T47D (cell line): ENCODE measurements at regions not wholly inside any gene's neighbourhood (a gene's known extent, or its start where the extent isn't known, plus 50 kb on each side); places are given as distances from the start of the nearest gene placed in this dataset.
"Not testable (repeated sequence)": the region's sequence is repeated elsewhere in the genome, so short reads cannot be mapped to it uniquely, and the experiment has no call there.

ENCODE experiments used
- DNase-seq, 2 experiments: peaks; one replicate each; pipeline versions ENCODE4 v3.0.0 to v3.0.0-alpha.2; 2011 to 2012; ENCODE audit warnings: low read depth in 1 of 2, low spot score in 1 of 2
- JUND ChIP-seq: IDR thresholded peaks from 2 replicates; pipeline ENCODE4 v1.6.1; 2012; ENCODE audit warnings: low read depth
- in situ Hi-C: cut with HindIII; loops from 2 replicates; pipeline ENCODE4 v1.10.0; 2016; ENCODE audit warnings: low sequenced_read_pairs, low pct_unique_long_range_greater_than_20kb

DNA sequence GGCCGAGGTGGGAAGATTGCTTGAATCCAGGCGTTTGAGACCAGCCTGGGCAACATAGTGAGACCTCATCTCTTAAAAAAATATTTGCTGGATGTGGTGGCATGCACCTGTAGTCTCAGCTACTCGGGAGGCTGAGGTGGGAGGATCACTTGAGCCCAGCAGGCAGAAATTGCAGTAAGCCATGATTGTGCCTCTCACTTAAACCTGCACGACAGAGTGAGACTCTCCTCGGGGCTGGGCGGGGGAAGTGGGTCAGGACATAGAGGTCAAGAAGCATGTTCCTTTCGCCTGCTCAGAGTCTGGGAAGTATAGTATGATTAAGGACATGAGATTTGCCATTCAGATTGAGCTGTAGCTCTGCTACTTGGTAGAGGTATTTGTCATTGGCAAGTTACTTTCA lies 52.3 kb downstream of the SEPTIN7 start:
- DNase-seq, in situ Hi-C loops: not testable (repeated sequence)

DNA sequence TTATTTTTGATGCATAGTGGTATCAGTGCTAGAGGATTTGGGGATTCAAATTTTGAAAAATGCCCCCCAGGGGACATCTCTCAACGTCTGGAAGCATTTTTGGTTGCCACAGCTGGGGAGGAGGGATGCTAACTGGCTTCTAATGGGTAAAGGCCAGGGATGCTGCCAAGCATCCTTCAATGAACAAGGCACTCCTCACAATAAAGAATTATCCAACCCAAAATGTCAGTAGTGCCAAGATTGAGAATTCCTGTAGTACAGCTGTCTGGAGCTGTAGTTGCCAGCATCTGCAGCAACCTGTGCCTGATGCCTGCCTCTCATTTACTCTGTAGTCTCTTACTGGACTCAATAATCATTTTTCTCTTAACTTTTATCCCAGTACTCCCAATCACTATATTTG lies 53.5 kb downstream of the SEPTIN7 start:
- in situ Hi-C loops, result no loop called here
- no peak for TF ChIP-seq JUND
- DNase-seq, result no peak

DNA sequence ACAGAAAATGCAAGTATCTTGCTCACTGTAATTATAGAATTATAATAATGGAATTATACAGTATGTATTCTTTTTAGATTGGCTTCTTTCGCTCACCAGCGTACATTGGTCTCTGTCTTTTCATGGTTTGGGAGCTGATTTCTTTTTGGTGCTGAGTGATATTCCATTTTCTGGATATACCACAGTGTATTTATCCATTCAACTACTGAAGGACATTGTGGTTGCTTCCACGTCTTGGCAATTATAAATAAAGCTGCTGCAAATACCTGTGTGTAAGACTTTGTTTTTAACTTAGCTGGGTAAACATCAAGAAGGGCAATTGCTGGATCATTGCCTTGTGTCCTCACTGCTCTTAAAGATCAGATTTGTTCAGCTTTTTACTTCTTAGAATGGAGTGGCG lies 55.3 kb downstream of the SEPTIN7 start:
- in situ Hi-C loops, result no loop called here
- no peak for DNase-seq
- no peak for TF ChIP-seq JUND

DNA sequence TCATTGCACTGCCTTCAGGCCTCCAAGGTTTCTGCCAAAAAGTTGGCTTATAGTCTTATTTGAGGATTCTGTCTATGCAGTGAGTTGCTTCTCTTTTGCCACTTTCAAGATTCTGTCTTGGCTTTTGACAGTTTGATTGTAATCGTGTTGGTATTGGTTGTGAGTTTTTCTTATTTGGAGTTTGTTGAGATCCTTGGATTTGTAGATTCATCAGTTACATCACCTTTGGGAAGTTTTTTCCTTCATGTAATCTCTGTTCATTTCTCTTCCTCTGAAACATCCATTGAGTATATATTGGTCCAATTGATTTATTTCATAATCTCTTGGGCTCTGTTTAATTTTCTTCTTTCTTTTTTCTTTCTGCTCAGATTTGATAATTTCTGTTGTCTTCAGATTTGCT lies 59.8 kb downstream of the SEPTIN7 start:
- DNase-seq, result no peak
- no peak for TF ChIP-seq JUND
- in situ Hi-C loops, result no loop called here

DNA sequence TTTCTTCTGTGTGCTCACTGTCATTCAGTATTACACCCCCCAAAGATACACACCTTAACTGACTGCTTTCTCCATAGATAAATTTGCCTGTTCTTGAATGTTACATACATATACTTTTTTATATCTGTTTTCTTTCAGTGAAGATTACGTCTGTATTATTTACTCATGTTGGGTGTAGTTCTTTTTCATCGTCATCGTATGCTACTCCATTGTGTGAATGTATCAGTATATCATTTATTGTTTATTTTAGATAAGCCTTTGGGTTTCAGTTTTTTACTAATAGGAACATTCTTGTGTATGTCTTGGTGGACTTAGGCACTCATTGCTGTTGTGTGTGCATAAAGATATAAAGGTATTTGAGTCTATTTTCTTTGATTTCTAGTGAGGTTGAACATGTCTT lies 64.4 kb downstream of the SEPTIN7 start:
- in situ Hi-C loops, result no loop called here
- no peak for DNase-seq
- TF ChIP-seq JUND, result no peak

DNA sequence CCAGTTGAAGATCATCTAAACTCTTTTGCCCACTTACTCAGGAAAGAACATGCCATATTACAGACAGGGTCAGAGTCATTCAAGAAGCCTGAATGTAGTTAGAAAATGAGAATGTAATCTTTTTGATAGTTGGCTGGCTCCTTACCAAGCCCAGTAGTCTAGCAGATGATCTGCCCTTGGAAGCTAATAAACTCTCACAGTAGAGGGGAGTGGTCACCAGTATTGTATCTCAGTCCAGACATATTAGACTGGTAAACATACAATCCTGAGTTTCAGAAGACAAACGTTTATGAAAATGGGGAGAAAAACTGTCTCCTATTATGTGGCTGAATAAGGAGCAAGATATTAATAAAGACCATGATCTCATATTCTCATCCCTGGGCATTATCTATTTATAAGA lies 65.3 kb downstream of the SEPTIN7 start:
- DNase-seq, result no peak

DNA sequence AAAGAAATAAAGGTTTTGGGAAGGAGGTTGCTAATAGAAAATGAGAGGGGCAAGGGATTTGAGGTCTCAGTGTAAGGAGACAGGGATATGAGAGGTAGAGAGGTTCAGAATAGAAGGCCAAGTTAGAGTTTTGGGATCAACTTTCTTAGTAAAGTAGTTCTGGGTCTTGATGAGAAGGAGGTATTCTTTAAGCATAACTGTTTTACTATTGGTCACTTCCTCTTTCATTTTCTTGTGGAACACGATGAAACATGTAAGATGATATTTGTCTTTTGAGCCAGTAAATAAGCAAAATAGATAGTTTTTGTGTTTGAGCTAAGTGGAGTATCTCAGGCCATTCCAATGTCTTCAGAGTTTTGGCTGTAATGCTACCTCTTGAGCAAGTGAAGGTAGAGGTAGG lies 68.3 kb downstream of the SEPTIN7 start:
- in situ Hi-C loops, DNase-seq: not testable (repeated sequence)

More for the DNA sequence above, 65.3 kb downstream of the SEPTIN7 start:
- in situ Hi-C loops, result no loop called here
- TF ChIP-seq JUND, result no peak

DNA sequence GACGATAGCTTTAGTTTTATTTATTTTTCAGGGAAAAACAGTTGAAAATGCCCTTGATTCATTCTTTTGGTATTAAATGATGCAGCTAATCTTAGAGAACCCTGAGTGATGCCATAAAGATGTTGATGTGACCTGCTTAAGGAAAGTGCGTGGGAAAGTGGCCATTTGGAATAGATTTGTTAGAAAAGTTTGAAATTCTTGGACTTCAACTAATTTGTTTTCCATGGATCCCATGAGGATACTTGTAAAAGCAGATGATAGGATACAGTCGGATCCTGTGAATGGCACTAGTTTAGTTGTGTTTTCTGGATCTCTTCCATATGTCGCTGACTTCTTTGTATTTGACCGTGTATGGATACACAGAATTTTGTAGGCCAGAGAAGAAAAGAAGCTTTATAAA lies 69.0 kb downstream of the SEPTIN7 start:
- no peak for TF ChIP-seq JUND
- DNase-seq, result no peak
- in situ Hi-C loops, result no loop called here

DNA sequence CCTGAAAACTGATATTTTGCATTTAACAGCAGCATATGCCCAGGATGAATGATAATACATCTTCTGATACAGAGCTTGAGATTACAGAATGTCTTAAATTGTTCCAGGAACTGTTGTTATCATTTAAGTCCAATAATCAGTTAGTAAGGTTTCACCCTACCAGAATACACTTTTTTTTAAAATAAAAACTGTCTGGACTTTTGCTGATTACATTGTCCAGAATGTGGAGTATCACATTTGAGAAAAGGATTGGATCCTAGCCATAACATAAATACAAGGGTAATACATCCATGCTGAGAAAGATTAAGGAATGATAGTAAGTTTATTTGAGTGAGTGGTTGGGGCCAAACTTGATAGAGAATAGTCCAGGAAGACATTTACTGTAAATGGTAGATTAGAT lies 71.0 kb downstream of the SEPTIN7 start:
- TF ChIP-seq JUND, result no peak
- in situ Hi-C loops, result no loop called here
- no peak for DNase-seq

DNA sequence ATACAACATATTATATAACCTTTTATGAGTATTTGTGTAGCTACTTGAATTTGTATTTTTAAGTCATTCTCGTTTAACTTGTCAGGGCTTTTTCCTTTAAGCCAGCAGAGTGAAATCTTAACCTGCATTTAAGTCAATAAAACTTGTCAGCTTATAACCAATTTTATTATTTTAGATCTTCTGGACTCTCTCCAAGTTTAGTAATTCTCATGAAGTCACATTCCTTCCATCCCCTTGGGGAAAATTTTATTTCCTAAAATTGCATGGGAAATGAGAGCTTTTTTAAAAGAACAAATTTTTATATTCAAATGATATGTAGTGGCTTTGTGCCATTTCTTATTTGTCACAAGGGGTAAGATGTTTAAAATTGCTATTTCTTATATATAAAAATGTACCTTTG lies 74.0 kb downstream of the SEPTIN7 start:
- no peak for DNase-seq
- TF ChIP-seq JUND, result no peak
- in situ Hi-C loops, result no loop called here

DNA sequence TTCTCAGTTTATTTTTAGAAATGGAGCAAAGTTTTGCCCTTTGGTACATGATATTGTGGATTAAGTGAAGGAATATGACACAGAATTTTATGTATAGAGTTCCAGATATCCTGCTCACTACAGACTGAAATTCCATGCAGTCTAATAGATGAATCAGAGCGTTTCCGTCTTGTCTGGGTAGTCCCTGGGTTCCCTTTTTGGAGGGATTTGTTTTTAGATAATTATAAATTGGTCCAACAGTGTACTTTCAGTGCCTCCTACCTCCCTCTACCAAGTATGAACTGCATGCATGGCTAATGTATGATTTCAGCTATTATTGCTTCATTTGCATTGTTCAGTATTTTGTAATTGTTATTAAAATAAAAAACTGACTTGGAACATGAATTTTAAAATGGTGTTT lies 74.4 kb downstream of the SEPTIN7 start:
- TF ChIP-seq JUND, result no peak
- in situ Hi-C loops, result no loop called here
- no peak for DNase-seq

DNA sequence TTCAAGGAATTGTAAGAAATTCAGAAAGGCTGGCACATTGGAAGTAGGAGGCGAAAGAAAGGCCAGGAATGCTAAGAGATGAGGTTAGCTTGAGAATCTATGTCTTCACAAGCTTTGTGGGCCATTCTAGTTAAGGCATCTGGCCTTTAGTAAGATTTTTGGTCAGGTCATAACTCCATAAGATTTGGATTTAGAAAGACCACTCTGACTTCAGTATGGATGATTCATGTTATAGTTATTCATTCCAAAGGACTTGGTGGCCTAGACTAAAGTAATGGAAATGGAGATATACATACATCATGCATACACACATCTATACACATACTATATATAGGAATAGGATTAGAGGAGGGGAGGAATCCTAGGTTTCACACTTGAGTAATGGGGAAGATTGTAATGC lies 77.5 kb downstream of the SEPTIN7 start:
- TF ChIP-seq JUND, result no peak
- in situ Hi-C loops, result no loop called here
- DNase-seq, result no peak

DNA sequence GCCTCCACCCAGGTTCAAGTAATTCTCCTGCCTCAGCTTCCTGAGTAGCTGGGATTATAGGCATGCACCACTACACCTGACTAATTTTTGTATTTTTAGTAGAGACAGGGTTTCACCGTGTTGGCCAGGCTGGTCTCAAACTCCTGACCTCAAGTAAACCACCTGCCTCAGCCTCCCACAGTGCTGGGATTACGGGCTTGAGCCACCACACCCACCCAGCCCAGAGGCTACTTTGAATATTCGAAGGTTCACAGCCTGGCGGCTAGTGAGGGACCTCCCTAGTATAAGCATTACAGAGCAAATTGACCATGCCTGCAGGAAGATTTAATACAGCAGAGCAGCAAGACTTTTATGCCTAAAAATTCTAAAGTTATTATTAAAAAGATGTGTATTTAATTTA lies 86.6 kb downstream of the SEPTIN7 start:
- in situ Hi-C loops, DNase-seq: not testable (repeated sequence)

DNA sequence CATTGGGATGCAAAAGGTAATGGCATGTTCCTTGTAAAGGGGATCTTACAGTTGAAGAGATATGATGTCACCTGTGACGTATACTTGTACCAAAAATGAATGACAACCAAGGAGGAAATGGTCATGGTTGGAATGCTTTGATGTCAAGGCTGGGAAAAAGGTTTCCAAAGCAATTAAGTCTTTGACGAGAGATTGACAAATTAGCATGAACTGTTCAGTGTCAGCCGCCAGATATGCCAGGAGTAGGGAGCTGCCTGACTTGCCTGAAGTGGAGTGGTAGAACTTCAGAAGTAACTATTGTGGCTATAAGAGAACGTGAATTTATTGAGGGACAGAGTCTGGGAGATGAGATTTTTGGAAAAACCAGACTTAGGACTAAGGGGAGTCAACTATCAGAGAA lies 88.1 kb downstream of the SEPTIN7 start:
- TF ChIP-seq JUND, result no peak
- no peak for DNase-seq
- in situ Hi-C loops, result no loop called here

DNA sequence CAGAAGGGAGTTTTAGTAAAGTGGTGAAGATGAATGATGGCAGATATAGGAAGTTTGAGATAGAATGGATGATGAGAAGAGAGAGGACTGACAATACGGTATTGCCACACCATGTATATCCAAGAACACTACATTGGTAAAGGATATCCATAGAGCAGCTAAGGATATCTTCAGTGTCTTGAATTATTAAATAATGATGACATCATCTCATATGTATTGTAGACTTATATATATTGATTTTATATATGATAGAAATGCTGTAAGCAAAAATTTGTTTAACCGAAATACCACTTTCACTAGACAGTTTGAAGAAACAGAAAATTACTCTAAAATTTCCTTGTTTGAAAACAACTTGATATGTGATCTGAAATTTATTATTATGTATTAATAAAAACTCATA lies 89.0 kb downstream of the SEPTIN7 start:
- TF ChIP-seq JUND, result no peak
- no peak for DNase-seq
- in situ Hi-C loops, result no loop called here
